Lung (tissue), 11 donors: ENCODE measurements at regions not wholly inside any gene's neighbourhood (a gene's known extent, or its start where the extent isn't known, plus 50 kb on each side); places are given as distances from the start of the nearest gene placed in this dataset.
A peak's percentile ranks its signal among the peaks of the same experiment; 100 is the strongest.

Source experiments
- ATAC-seq: fragments of 200-7000 bp; cut with Tn5 transposase; one replicate; pipeline ENCODE4 v1.9.1; 2020; ENCODE audit warnings: moderate number of reproducible peaks; ENCODE audit not compliant: insufficient read depth, low FRiP score
- DNase-seq, 3 donors: peaks; one replicate each; pipeline ENCODE4 v3.0.0-alpha.2; 2013 to 2017
- H3K27ac ChIP-seq, 2 donors: one replicate each; pipeline ENCODE4 v1.5.1; 2013; ENCODE audit warnings: mild to moderate bottlenecking in 2 of 2, moderate library complexity in 2 of 2, control low read depth in 1 of 2, inconsistent platforms in 1 of 2, low read depth in 1 of 2, low read length in 1 of 2
- H3K27me3 ChIP-seq, 3 donors: one replicate each; pipeline ENCODE4 v1.5.1; 2013; ENCODE audit warnings: low read length in 2 of 3; ENCODE audit not compliant: control insufficient read depth in 3 of 3, insufficient read depth in 3 of 3
- H3K36me3 ChIP-seq, 4 donors: one replicate each; pipeline ENCODE4 v1.5.1; 2013; ENCODE audit warnings: low read length in 4 of 4, mild to moderate bottlenecking in 1 of 4, moderate library complexity in 1 of 4; ENCODE audit not compliant: control insufficient read depth in 4 of 4, insufficient read depth in 4 of 4
- H3K4me1 ChIP-seq, 5 donors: one replicate each; pipeline ENCODE4 v1.5.1; 2013; ENCODE audit warnings: low read length in 5 of 5, mild to moderate bottlenecking in 2 of 5, moderate library complexity in 1 of 5; ENCODE audit not compliant: control insufficient read depth in 5 of 5, insufficient read depth in 5 of 5
- H3K4me3 ChIP-seq: one replicate; pipeline ENCODE4 v1.5.1; 2013; ENCODE audit warnings: mild to moderate bottlenecking, control low read depth, moderate library complexity
- H3K9ac ChIP-seq, 2 donors: one replicate each; pipeline ENCODE4 v1.5.1; 2013; ENCODE audit warnings: low read length in 2 of 2, control low read depth in 1 of 2; ENCODE audit not compliant: insufficient read depth in 1 of 2
- H3K9me3 ChIP-seq, 4 donors: one replicate each; pipeline ENCODE4 v1.5.1; 2013; ENCODE audit warnings: low read length in 3 of 4, mild to moderate bottlenecking in 1 of 4, moderate library complexity in 1 of 4; ENCODE audit not compliant: control insufficient read depth in 4 of 4, insufficient read depth in 3 of 4
- CTCF ChIP-seq: IDR thresholded peaks from 2 replicates; pipeline ENCODE4 v1.5.1; 2012; ENCODE audit warnings: mild to moderate bottlenecking; ENCODE audit errors: control extremely low read depth, extremely low read depth
- WGBS, 2 donors: extraction: QIAGEN DNeasy Blood & Tissue Kit; methylation state at CpG; one replicate each; pipeline ENCODE4 v1.1.7; 2013; 5-methylcytosine and 5-hydroxymethylcytosine counted together
- donor health status: control.
- donor health status: control.
- donor health status: Bipolar disorder and iron deficiency.
- donor health status: healthy.
- donor health status: DM: yes; HTN: yes; CAD: no.

- Histone ChIP-seq H3K4me1 (peaks cover 0 to 2% (median 0%) of the 10 kb centered on the region in 5 donors), H3K9me3 (no peaks in the 10 kb centered on the region), H3K36me3 (no peaks in the 10 kb centered on the region), H3K4me3 (no peak overlapping the region), H3K27ac (no peak overlapping the region), H3K9ac (no peak overlapping the region), H3K27me3 (no peaks in the 10 kb centered on the region)
- WGBS, 2 donors: 93 to 95% methylated on average over 14 of the region's 14 CpGs
- DNase-seq (peak in 1 of 3 donors; percentile 3), ATAC-seq (no peak)
- TF ChIP-seq CTCF: no peak
Measured at GRCh38 chr22:49571326-49571725, 256.3 kb downstream of the BRD1 start.

GRCh38 chr22:49570032-49570848, 257.4 kb downstream of the BRD1 start:
- no peaks in the 10 kb centered on the region for H3K36me3 ChIP-seq
- H3K4me1 ChIP-seq: peaks cover 0 to 2% (median 0%) of the 10 kb centered on the region in 5 donors
- no peaks in the 10 kb centered on the region for H3K9me3 ChIP-seq
- H3K27ac ChIP-seq: no peak overlapping the region
- H3K9ac ChIP-seq: no peak overlapping the region
- DNase-seq (peak in 1 of 3 donors; percentile 6), ATAC-seq (no peak)
- 83 to 86% methylated on average over 20 of the region's 20 CpGs for WGBS, 2 donors
- TF ChIP-seq CTCF: no peak
- no peaks in the 10 kb centered on the region for H3K27me3 ChIP-seq
- H3K4me3 ChIP-seq: no peak overlapping the region

- Histone ChIP-seq H3K4me1 (no peaks in the 10 kb centered on the region), H3K27ac (no peak overlapping the region), H3K36me3 (no peaks in the 10 kb centered on the region), H3K9ac (no peak overlapping the region), H3K4me3 (no peak overlapping the region), H3K9me3 (no peaks in the 10 kb centered on the region), H3K27me3 (no peaks in the 10 kb centered on the region)
- TF ChIP-seq CTCF: no peak
- ATAC-seq (no peak), DNase-seq (peak in 1 of 3 donors; percentile 3)
- WGBS, 2 donors: 83 to 91% methylated on average over 36 to 37 of the region's 37 CpGs
Measured at GRCh38 chr22:49569286-49570031, 258.2 kb downstream of the BRD1 start.
